Iris pigment epithelial cell (primary cell): ENCODE measurements at regions not wholly inside any gene's neighbourhood (a gene's known extent, or its start where the extent isn't known, plus 50 kb on each side); places are given as distances from the start of the nearest gene placed in this dataset.

Experiments used
- DNase-seq: peaks from one replicate; pipeline ENCODE4 v3.0.0-alpha.2; 2011; ENCODE audit warnings: low read depth

- no peak for DNase-seq
Observed at GRCh38 chr9:1757186-1757585, 258.0 kb upstream of the SMARCA2 start.

GRCh38 chr9:1759009-1759408, 256.1 kb upstream of the SMARCA2 start:
- DNase-seq: no peak

GRCh38 chr9:1759771-1760300, 255.3 kb upstream of the SMARCA2 start:
- DNase-seq: no peak

- no peak for DNase-seq
Observed at GRCh38 chr9:1761807-1762206, 253.3 kb upstream of the SMARCA2 start.

GRCh38 chr9:1766042-1766441, 249.1 kb upstream of the SMARCA2 start:
- no peak for DNase-seq

- no peak for DNase-seq
Observed at GRCh38 chr9:1768561-1768960, 246.6 kb upstream of the SMARCA2 start.

GRCh38 chr9:1771094-1771789, 243.9 kb upstream of the SMARCA2 start:
- no peak for DNase-seq

DNA sequence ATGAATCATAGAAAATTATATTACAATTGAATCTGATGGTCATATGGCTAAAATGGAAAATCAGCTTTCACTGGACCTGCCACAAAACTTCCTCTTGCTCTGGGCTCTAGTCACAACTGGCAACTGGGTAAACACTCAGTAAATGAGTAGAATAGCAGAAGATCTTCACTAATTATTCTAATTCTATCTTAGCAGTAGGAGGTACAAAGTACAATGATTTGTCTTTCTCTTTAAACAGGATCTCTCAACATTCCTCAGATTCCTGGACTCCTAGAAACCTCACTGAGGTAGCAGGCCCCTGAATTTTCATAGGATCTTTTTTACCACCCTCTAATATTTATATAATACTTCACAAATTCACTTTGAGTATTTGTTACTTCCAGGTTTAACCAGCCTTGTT, 239.9 kb upstream of the SMARCA2 start:
- no peak for DNase-seq

- DNase-seq: no peak
Observed at GRCh38 chr9:1776668-1777067, 238.5 kb upstream of the SMARCA2 start.

DNA sequence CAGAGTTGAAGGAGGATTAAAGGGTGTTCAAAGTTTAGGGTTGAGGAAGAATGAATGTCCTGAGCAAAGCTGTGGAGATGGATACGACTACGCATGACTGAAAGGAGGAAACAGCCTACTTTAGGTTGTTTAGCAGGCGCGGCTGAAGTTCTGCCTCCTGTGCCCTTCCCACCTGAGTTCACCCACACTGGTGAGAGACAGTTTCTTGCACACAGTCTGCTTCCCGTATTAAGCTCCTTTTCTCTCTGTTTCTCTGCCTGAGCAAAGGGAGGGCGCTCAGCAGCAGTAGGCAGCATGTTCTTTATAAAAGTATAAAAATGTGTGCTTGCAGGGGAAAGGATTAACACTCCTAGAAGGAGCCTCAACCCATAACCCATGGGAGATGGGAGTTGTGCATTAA, 224.0 kb upstream of the SMARCA2 start:
- no peak for DNase-seq

- DNase-seq: no peak
Observed at GRCh38 chr9:1794547-1795270, 220.4 kb upstream of the SMARCA2 start.

DNA sequence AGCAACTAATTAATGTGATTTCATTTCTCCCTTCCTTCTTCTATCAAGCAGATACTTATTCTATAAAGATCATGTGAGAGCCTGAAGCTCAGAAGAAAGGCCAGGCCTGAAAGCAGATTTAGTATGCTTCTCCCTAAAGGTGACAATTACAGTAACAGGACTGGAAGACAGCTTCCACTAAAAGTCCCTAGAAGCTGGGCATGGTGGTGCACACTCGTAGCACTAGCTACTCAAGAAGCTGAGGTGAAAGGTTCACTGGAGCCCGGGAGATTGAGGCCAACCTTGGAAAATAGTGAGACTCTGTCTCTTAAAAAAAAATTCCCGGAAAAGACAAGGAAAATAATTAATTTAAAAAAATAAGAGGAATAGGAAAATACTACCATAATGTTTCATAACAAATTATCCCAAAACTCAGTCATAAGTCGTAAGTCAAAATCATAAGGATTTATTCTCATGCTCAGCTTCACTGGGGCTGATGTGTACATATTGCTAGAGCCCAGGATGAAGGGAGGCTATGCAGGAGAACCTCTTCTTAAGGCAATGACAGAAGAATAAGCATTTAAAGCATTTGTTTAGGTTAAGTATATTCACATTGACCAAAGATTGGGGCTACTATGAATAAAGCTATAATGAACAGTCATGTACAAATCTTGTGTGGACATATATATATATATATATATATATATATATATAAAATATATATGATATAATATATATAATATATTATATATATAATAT, 210.8 kb upstream of the SMARCA2 start:
- DNase-seq: no peak

- no peak for DNase-seq
Observed at GRCh38 chr9:1829719-1830118, 185.4 kb upstream of the SMARCA2 start.

DNA sequence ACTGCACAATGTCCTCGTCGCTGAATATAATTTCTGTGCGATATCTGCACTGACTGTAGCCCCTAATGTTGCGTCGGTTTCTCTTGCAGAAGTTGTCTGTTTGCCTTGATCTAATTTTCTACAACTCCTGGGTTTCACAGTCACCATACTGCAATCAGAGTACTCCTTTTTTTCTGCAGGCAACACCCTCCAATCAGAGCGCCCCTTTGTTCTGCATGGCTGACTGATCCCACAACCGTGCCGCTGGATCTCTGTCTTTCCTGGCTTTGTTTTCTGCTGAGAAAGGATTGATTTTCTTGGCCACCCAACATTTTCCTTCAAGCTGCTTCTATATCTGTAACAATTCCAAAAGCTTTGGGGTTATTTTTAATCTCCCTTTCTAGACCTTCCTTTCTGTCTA, 182.2 kb upstream of the SMARCA2 start:
- no peak for DNase-seq

DNA sequence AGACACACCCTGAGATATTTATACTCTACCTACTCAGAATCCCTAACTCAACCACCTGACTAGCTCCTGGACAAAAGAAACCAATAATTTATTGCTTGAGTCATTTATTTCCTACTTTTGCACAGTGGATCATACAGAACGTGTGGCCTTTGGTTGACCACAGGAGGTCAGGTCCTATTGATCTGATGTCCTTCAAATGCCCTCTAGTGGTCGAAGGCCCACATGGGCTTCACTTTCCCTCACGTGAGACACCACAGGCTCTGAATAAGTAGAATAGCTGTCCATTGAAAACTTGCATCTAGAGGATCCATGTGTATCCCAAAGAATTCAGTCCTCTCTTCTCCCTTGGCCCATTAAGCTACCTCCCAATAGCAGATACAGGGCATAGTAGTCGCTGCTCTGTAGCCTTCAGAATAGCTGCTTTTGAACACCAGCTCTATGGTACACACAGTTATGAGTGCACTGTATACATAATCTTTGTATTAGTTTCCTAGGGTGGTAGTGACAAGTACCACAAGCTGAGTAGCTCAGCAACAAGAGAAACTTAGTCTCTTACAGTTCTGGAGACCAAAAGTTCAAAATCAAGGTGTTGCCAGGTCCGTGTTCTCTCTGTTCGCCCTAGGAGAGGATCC, 177.6 kb upstream of the SMARCA2 start:
- peak; percentile 2 for DNase-seq

DNA sequence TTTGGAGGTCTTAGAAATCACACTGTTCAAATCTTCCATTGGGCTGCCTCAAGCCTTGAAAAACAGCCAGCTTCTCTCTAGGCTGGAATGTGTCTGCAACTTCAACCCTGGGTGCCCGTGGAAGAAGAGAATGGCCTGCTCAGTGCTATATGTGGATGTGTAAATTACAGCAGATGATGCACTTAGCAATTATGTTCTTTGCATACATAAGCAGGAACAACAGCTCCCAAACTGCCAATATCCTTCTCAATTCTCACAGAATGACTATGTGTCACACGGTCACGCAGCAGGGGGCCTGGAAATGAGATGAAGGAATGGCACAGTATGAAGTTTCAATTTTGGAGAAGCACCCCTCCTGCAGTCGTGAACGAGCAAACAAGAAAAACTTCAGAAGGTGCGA, 175.2 kb upstream of the SMARCA2 start:
- no peak for DNase-seq

- DNase-seq: no peak
Observed at GRCh38 chr9:1845425-1845824, 169.7 kb upstream of the SMARCA2 start.

DNA sequence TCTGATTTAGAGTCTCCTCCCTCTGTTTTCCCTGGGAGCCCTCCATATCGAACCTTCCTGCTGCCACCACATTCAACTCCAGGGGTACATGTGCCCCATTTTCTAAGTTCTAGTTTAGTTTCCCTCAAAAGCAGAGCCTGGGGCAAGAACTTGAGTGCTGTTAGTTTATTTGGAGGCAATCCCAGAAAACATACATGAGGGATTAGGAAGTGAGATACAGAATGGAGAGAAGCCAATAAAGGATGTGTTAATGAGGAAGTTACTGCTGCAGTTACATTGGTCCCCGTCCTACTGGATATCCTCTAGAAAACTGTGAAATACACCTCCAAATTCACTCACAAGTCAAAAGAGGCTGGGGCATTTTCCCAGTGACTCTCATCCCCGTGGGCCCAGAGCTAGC, 159.4 kb upstream of the SMARCA2 start:
- DNase-seq: no peak

GRCh38 chr9:1857808-1858207, 157.3 kb upstream of the SMARCA2 start:
- DNase-seq: no peak

GRCh38 chr9:1869843-1870242, 145.3 kb upstream of the SMARCA2 start:
- DNase-seq: peak; percentile 8

GRCh38 chr9:1870915-1871314, 144.2 kb upstream of the SMARCA2 start:
- DNase-seq: no peak

- DNase-seq: peak; percentile 3
Observed at GRCh38 chr9:1871626-1872419, 143.3 kb upstream of the SMARCA2 start.
